ENCODE measurements at regions not wholly inside any gene's neighbourhood (a gene's known extent, or its start where the extent isn't known, plus 50 kb on each side); places are given as distances from the start of the nearest gene placed in this dataset.

DNA sequence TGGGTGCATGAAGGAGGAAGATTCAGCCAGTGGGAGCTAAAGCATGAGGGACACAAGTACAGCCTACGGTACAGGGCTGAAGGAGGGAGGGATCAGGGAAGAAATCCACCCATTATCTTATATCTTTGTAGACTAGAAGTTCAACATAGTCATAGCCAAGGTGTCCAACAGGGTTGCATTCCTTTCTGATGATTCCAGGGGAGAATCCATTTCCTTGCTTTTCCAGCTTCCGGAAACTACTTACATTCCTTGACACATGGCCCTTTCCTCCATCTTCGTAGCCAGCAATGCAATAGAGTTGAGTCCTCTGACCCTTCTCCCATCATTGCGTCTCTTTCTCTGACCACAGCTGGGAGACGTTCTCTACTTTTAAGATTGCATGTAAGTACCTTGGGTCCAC lies 471.0 kb upstream of the SEMA6D start:
- TF ChIP-seq CREB1 (IDR thresholded peaks at IDR 0.05; ENCODE audit: low read depth), result no peak
- TF ChIP-seq RAD21 (IDR thresholded peaks at IDR 0.05; ENCODE audit: low read depth), result no peak
- TF ChIP-seq, protein P1, sequence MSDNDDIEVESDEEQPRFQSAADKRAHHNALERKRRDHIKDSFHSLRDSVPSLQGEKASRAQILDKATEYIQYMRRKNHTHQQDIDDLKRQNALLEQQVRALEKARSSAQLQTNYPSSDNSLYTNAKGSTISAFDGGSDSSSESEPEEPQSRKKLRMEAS (IDR thresholded peaks at IDR 0.05), result no peak
- TF ChIP-seq, protein P2, sequence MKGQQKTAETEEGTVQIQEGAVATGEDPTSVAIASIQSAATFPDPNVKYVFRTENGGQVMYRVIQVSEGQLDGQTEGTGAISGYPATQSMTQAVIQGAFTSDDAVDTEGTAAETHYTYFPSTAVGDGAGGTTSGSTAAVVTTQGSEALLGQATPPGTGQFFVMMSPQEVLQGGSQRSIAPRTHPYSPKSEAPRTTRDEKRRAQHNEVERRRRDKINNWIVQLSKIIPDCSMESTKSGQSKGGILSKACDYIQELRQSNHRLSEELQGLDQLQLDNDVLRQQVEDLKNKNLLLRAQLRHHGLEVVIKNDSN (IDR thresholded peaks at IDR 0.05), result no peak
- TF ChIP-seq EGR1 (IDR thresholded peaks at IDR 0.05), result no peak
- no peak for TF ChIP-seq TAF1 (IDR thresholded peaks at IDR 0.05; ENCODE audit: low read depth)
- no peak for TF ChIP-seq TCF12 (IDR thresholded peaks at IDR 0.05; ENCODE audit: low read depth)
- TF ChIP-seq, protein P3, sequence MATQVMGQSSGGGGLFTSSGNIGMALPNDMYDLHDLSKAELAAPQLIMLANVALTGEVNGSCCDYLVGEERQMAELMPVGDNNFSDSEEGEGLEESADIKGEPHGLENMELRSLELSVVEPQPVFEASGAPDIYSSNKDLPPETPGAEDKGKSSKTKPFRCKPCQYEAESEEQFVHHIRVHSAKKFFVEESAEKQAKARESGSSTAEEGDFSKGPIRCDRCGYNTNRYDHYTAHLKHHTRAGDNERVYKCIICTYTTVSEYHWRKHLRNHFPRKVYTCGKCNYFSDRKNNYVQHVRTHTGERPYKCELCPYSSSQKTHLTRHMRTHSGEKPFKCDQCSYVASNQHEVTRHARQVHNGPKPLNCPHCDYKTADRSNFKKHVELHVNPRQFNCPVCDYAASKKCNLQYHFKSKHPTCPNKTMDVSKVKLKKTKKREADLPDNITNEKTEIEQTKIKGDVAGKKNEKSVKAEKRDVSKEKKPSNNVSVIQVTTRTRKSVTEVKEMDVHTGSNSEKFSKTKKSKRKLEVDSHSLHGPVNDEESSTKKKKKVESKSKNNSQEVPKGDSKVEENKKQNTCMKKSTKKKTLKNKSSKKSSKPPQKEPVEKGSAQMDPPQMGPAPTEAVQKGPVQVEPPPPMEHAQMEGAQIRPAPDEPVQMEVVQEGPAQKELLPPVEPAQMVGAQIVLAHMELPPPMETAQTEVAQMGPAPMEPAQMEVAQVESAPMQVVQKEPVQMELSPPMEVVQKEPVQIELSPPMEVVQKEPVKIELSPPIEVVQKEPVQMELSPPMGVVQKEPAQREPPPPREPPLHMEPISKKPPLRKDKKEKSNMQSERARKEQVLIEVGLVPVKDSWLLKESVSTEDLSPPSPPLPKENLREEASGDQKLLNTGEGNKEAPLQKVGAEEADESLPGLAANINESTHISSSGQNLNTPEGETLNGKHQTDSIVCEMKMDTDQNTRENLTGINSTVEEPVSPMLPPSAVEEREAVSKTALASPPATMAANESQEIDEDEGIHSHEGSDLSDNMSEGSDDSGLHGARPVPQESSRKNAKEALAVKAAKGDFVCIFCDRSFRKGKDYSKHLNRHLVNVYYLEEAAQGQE (IDR thresholded peaks at IDR 0.05; ENCODE audit: low read depth), result no peak
- no peak for TF ChIP-seq CEBPB (IDR thresholded peaks at IDR 0.05)
